Aorta (tissue), 5 donors: ENCODE measurements at regions not wholly inside any gene's neighbourhood (a gene's known extent, or its start where the extent isn't known, plus 50 kb on each side); places are given as distances from the start of the nearest gene placed in this dataset.

ENCODE experiments used
- ATAC-seq: fragments of 200-7000 bp; cut with Tn5 transposase; one replicate; pipeline ENCODE4 v1.9.1; 2022; ENCODE audit warnings: moderate library complexity; ENCODE audit not compliant: low FRiP score
- DNase-seq, 2 donors: peaks; one replicate each; pipeline ENCODE4 v3.0.0-alpha.2; 2020
- H3K27ac ChIP-seq, 2 donors: one replicate each; pipeline ENCODE4 v1.5.1; 2013; ENCODE audit warnings: low read length in 2 of 2, mild to moderate bottlenecking in 2 of 2, moderate library complexity in 2 of 2, control low read depth in 1 of 2, inconsistent platforms in 1 of 2, low read depth in 1 of 2
- H3K27me3 ChIP-seq, 2 donors: one replicate each; pipeline ENCODE4 v1.6.1; 2013; ENCODE audit warnings: control low read depth in 1 of 2, low read length in 1 of 2, mild to moderate bottlenecking in 1 of 2, moderate library complexity in 1 of 2; ENCODE audit not compliant: insufficient read depth in 2 of 2, control insufficient read depth in 1 of 2
- H3K36me3 ChIP-seq, 2 donors: one replicate each; pipeline ENCODE4 v1.6.1; 2013; ENCODE audit warnings: control low read depth in 1 of 2, low read length in 1 of 2, mild to moderate bottlenecking in 1 of 2; ENCODE audit not compliant: insufficient read depth in 2 of 2, control insufficient read depth in 1 of 2
- H3K4me1 ChIP-seq, 2 donors: one replicate each; pipeline ENCODE4 v1.6.1; 2013; ENCODE audit warnings: low read length in 2 of 2, control low read depth in 1 of 2, mild to moderate bottlenecking in 1 of 2, moderate library complexity in 1 of 2; ENCODE audit not compliant: insufficient read depth in 2 of 2, control insufficient read depth in 1 of 2
- H3K4me3 ChIP-seq, 2 donors: one replicate each; pipeline ENCODE4 v1.5.1; 2013; ENCODE audit warnings: low read length in 2 of 2, control low read depth in 1 of 2, mild to moderate bottlenecking in 1 of 2
- H3K9me3 ChIP-seq: one replicate; pipeline ENCODE4 v1.6.1; 2013; ENCODE audit warnings: mild to moderate bottlenecking, low read length; ENCODE audit not compliant: control insufficient read depth
- WGBS, 2 donors: extraction: QIAGEN DNeasy Blood & Tissue Kit; methylation state at CpG; one replicate each; pipeline ENCODE4 v1.1.7; 2013; 5-methylcytosine and 5-hydroxymethylcytosine counted together
- intact Hi-C, 2 donors: fragments of 100-400 bp; cut with DNase I; formaldehyde crosslinking; loops; one replicate each; pipeline versions ENCODE4 v1.14.2 to v1.15.0; 2022
- donor health status: healthy with polysubstance abuse.
- donor health status: Bipolar disorder and iron deficiency.
- donor health status: DM: no; HTN: no; CAD: no.
- donor health status: DM: no; HTN: no; CAD: no.
- donor health status: DM: yes; HTN: yes; CAD: no.

DNA sequence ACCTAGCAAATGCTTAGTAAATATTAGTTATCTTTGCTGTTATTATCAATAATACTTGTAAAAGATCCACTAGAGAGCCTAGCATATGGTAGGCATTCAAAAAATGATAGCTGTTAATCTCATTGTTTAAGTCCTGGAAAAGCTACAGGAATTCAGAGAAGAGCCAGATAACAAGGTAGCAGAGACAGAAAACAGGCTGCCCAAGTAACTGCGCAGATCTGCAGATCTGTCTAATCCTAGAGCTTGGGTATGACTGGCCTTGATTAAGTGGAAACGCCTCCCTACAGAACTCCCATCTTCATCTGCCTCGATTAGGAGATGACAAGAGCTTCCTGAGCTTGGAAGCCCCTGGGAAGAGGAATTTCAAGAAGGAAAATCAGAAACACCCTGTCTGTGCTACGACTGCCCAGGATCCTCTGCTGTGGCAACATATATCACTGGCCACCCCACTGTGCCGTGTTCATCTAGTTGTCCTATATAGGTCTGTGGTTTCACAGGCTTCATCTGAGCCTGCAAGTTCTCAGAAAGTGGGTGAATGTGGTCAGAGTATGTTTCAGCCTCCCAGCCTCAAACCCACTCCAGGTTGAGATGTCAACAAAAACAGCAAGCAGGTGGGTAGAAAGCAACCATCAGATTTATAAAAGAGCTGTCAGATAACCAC, 151.5 kb upstream of the PKDCC start:
- Histone ChIP-seq H3K9me3 (no peaks in the 10 kb centered on the region), H3K36me3 (no peaks in the 10 kb centered on the region), H3K4me3 (no peak overlapping the region), H3K4me1 (peaks cover 5 to 9% of the 10 kb centered on the region in 2 donors), H3K27me3 (no peaks in the 10 kb centered on the region), H3K27ac (peak overlapping the region in 1 of 2 donors; percentile 42)
- 88 to 94% methylated on average over 5 of the region's 5 CpGs for WGBS, 2 donors
- intact Hi-C loops = loop anchor here in 1 of 2 donors (10.0 kb wide), 1 partner anchor 158 kb away; no protein-coding TSS in a partner anchor
- DNase-seq = no peak
- ATAC-seq = no peak

DNA sequence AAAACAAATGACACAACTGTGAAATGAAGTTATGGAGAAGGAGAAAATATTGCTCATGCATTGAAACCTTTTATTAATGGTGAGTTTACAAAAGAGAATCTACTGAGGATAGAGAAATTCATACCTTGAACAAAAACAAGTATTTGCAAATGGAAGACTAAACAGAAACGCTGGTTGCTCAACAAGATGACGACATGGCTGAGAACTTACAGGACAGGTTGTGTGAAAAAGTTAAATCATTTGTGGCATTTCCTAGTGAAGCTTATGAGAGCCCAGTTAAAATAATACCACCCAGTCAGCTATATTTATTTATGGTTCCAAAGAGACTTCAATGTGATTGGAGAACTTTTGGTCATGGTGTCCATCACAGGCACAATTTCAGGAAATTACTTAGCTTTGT, 148.6 kb upstream of the PKDCC start:
- WGBS, 2 donors = 4 to 7% methylated on average over 2 of the region's 2 CpGs
- peak overlapping the region; percentile 26 to 64 for H3K27ac ChIP-seq
- no peak for DNase-seq
- no peak for ATAC-seq
- H3K9me3 ChIP-seq = no peaks in the 10 kb centered on the region
- no peak overlapping the region for H3K4me3 ChIP-seq
- no peaks in the 10 kb centered on the region for H3K36me3 ChIP-seq
- intact Hi-C loops = loop anchor here (1.0 to 10.0 kb wide), 4 partner anchors 13 to 156 kb away; no protein-coding TSS in a partner anchor
- H3K4me1 ChIP-seq = peaks cover 5 to 9% of the 10 kb centered on the region in 2 donors
- no peaks in the 10 kb centered on the region for H3K27me3 ChIP-seq

DNA sequence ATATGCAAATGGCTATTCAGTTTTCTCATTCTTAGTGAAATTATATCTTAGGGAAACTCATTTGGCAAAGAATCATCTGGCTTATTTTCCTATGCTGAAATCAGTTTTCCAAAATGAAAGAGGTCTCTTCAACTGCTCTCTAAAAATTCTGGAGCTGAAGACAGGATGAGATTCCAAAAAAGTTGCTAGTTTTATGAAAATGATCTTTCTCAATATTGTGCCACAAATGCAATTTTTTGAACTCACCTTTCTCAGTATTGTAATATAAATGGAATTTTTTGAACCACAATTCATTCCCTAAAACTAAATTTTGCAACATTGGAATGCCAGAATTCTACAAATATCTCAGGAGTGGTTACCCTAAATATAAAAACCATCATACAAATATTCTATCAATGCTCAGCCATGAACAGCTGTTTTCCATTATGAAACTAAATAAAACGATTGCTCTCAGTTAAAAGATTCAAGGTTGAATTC, 147.7 kb upstream of the PKDCC start:
- H3K27ac ChIP-seq = peak overlapping the region in 1 of 2 donors; percentile 64
- intact Hi-C loops = loop anchor here in 1 of 2 donors (10.0 kb wide), 1 partner anchor 65 kb away; no protein-coding TSS in a partner anchor
- DNase-seq = no peak
- peaks cover 4 to 5% of the 10 kb centered on the region in 2 donors for H3K4me1 ChIP-seq
- H3K9me3 ChIP-seq = no peaks in the 10 kb centered on the region
- 41 to 42% methylated on average over 1 of the region's 1 CpG for WGBS, 2 donors
- no peaks in the 10 kb centered on the region for H3K27me3 ChIP-seq
- H3K4me3 ChIP-seq = no peak overlapping the region
- ATAC-seq = no peak
- no peaks in the 10 kb centered on the region for H3K36me3 ChIP-seq

DNA sequence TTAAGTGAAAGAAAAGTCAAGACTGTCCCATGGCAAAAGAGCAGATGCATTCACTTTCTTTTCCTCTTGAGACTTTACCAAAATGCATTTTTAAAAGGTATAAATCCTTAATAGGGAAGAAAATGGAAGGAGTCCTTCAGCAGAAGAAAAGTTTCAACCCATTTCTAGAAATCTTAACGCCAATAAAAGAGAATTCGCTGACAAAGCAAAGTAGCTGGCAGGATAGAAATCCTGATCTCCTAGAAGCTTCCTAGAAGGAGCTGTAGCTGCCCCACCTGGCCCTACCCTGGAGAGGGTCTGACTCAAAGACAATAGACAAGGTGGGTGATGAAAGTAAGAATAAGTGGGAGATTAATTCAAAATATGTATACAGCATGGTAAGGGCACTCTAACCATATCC, 144.9 kb upstream of the PKDCC start:
- H3K4me1 ChIP-seq = peaks cover 3 to 4% of the 10 kb centered on the region in 2 donors
- H3K27ac ChIP-seq = no peak overlapping the region
- H3K27me3 ChIP-seq = no peaks in the 10 kb centered on the region
- H3K4me3 ChIP-seq = no peak overlapping the region
- DNase-seq = no peak
- no peaks in the 10 kb centered on the region for H3K36me3 ChIP-seq
- ATAC-seq = no peak
- WGBS, 2 donors = 76 to 80% methylated on average over 2 of the region's 2 CpGs
- intact Hi-C loops = loop anchor here in 1 of 2 donors (10.0 kb wide), 1 partner anchor 62 kb away; no protein-coding TSS in a partner anchor
- no peaks in the 10 kb centered on the region for H3K9me3 ChIP-seq

DNA sequence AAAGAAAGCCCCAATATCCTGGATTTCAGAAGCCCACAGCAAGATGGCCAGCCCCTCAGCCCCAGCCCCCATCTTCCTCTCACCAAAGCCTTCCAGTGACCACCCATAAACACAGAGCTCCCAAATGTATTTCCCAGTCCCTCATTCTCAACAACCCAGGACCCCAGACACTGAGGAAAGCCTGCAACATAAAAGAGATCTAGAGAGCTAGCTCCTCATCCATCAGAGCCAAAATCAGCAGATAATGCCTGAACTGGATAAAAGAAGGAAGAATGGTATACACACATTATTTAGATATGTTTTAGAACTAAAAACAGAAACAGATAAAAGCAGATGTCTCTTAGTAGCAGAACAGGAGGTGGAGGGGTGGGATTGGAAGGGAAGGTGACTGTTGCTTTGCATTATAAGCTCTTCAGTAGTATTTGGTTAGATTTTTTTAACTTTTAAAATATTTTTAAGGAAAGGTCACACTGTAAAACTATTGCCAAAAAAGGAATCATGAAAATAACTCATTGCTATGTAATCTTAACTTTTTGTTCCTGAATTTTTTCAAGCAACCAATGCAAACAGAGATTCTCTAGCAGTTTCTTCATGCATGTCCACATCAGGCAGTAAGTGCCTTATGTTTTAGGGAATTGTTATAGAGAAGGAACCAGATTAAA, 144.2 kb upstream of the PKDCC start:
- DNase-seq (no peak), ATAC-seq (no peak)
- Histone ChIP-seq H3K4me3 (no peak overlapping the region), H3K27ac (no peak overlapping the region), H3K4me1 (no peaks in the 10 kb centered on the region), H3K27me3 (no peaks in the 10 kb centered on the region), H3K36me3 (no peaks in the 10 kb centered on the region), H3K9me3 (no peaks in the 10 kb centered on the region)
- intact Hi-C loops = loop anchor here in 1 of 2 donors (10.0 kb wide), 1 partner anchor 61 kb away; no protein-coding TSS in a partner anchor

DNA sequence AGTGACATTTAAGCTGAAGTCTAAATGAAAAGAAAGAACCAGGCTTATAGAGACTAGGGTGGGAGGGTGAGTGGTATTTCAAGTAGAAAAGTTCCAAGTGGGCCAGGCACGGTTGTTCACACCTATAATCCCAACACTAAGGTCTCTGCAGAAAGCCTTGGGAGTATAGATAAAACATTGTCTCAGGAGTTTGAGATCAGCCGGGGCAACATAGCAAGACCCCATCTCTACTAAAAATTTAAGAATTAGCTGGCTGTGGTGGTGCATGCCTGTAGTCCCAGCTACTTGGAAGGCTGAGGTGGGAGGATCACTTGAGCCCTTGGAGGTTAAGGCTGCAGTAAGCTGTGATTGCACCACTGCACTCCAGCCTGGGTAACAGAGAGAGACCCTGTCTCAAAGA, 143.4 kb upstream of the PKDCC start:
- WGBS, 2 donors = 98% methylated on average over 2 of the region's 2 CpGs
- H3K27ac ChIP-seq = no peak overlapping the region

DNA sequence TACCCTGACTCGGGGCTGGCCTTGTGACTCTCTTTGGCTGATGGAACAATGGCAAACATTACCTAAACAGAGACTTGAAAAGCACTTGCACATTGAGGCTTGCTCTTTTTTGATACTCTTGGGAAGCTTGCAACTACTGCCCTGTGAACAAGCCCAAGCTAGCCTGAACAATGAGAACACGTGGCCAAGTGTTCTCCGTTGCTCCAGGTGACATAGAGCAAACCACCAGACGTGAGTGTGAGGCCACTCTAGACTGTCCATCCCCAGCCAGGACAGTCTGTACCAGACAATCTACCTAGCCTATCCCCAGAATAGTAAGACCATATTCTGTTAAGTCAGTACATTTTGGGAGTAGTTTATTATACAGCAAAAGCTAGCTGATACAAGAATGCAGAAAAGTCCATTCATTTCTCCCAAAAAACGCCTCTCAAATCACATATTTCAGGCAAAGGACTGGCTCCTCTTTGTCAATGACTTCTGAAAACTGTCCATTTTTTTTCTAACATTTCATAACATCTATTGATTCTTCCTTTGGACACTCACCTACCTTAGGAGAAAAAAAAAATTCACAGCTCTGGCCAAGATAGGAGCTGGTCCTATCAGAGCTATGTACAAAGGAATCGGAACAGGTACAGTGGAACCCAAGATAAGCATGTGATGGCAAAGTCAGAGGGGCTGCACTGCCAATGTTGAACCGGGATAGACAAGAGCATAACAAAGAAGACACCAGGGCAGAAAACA, 142.1 kb upstream of the PKDCC start:
- DNase-seq (no peak), ATAC-seq (no peak)
- no peaks in the 10 kb centered on the region for H3K36me3 ChIP-seq
- intact Hi-C loops = loop anchor here in 1 of 2 donors (10.0 kb wide), 1 partner anchor 59 kb away; no protein-coding TSS in a partner anchor
- H3K9me3 ChIP-seq = no peaks in the 10 kb centered on the region
- no peaks in the 10 kb centered on the region for H3K4me1 ChIP-seq
- H3K27ac ChIP-seq = no peak overlapping the region
- WGBS, 2 donors = 75 to 80% methylated on average over 7 of the region's 7 CpGs
- H3K4me3 ChIP-seq = no peak overlapping the region
- no peaks in the 10 kb centered on the region for H3K27me3 ChIP-seq

More for the DNA sequence above, 143.4 kb upstream of the PKDCC start:
- no peaks in the 10 kb centered on the region for H3K4me1 ChIP-seq
- intact Hi-C loops = loop anchor here in 1 of 2 donors (10.0 kb wide), 1 partner anchor 60 kb away; no protein-coding TSS in a partner anchor
- DNase-seq = no peak
- no peaks in the 10 kb centered on the region for H3K9me3 ChIP-seq
- no peaks in the 10 kb centered on the region for H3K27me3 ChIP-seq
- H3K36me3 ChIP-seq = no peaks in the 10 kb centered on the region
- no peak overlapping the region for H3K4me3 ChIP-seq
- no peak for ATAC-seq

DNA sequence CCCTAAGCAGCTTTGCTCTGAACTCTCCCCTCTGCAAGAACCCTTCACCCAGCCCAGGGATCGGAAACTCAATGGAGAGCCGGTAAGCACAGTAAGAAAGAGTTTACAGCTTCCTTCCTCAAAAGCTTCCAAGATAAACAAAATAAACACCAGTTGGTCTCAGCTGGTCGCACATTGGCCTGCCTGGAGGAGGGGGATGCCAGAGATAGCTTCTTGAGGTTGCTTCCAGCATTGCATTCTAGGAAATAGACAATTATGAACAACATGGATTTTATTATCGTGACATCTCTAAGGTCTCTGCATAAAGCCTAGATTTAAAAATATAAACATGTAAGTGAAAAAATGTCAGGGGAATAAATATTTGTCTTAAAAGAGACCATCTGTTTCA, 141.5 kb upstream of the PKDCC start:
- H3K4me3 ChIP-seq = no peak overlapping the region
- DNase-seq = no peak
- H3K27ac ChIP-seq = no peak overlapping the region
- 30 to 41% methylated on average over 4 of the region's 4 CpGs for WGBS, 2 donors
- H3K27me3 ChIP-seq = no peaks in the 10 kb centered on the region
- H3K4me1 ChIP-seq = no peaks in the 10 kb centered on the region
- no peak for ATAC-seq
- no peaks in the 10 kb centered on the region for H3K36me3 ChIP-seq
- no peaks in the 10 kb centered on the region for H3K9me3 ChIP-seq
- intact Hi-C loops = loop anchor here in 1 of 2 donors (10.0 kb wide), 1 partner anchor 58 kb away; no protein-coding TSS in a partner anchor
